Neural progenitor cell (in vitro differentiated cells): ENCODE measurements at regions not wholly inside any gene's neighbourhood (a gene's known extent, or its start where the extent isn't known, plus 50 kb on each side); places are given as distances from the start of the nearest gene placed in this dataset.

Source experiments
- EZH2 ChIP-seq: fragments of 200-600 bp; sonication (generic); IDR thresholded peaks from 2 replicates; pipeline ENCODE4 v1.6.1; 2017; ENCODE audit warnings: antibody characterized with exemption, mild to moderate bottlenecking, moderate library complexity
- TF ChIP-seq, protein P1 (sequence below): fragments of 200-600 bp; sonication (generic); IDR thresholded peaks from 2 replicates; pipeline ENCODE4 v1.5.1; 2017; ENCODE audit warnings: antibody characterized with exemption, mild to moderate bottlenecking

DNA sequence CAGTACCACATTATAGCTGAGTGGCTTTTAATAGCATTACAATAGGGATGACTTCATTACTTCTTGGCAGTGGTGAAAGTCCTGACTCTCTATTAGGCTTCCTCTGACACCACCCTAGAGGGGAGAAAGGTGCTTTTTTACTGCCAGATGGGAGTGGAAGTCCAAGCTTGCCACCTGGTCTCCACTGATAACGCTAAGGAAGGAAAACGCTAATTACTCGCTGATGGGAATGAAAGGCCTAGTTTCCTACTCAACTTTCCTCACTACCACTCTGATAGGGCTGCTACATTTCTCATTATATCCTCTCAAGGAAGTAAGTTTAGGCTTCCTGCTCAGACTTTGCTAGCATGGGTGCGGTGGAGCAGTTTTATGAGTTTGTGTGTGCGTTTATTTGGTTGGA, 62.3 kb upstream of the PAGE3 start:
- TF ChIP-seq, protein P1, sequence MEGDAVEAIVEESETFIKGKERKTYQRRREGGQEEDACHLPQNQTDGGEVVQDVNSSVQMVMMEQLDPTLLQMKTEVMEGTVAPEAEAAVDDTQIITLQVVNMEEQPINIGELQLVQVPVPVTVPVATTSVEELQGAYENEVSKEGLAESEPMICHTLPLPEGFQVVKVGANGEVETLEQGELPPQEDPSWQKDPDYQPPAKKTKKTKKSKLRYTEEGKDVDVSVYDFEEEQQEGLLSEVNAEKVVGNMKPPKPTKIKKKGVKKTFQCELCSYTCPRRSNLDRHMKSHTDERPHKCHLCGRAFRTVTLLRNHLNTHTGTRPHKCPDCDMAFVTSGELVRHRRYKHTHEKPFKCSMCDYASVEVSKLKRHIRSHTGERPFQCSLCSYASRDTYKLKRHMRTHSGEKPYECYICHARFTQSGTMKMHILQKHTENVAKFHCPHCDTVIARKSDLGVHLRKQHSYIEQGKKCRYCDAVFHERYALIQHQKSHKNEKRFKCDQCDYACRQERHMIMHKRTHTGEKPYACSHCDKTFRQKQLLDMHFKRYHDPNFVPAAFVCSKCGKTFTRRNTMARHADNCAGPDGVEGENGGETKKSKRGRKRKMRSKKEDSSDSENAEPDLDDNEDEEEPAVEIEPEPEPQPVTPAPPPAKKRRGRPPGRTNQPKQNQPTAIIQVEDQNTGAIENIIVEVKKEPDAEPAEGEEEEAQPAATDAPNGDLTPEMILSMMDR: no peak
- no peak for TF ChIP-seq EZH2
